Loucy (cell line): ENCODE measurements at regions not wholly inside any gene's neighbourhood (a gene's known extent, or its start where the extent isn't known, plus 50 kb on each side); places are given as distances from the start of the nearest gene placed in this dataset.

Experiments used
- CTCF ChIP-seq: fragments of 200-600 bp; sonication (generic); conservative IDR thresholded peaks from 2 replicates; pipeline ENCODE4 v1.5.1; 2014; ENCODE audit warnings: mild to moderate bottlenecking, antibody characterized with exemption, low read length
- EZH2phosphoT487 ChIP-seq: fragments of 200-600 bp; IDR thresholded peaks from 2 replicates; pipeline ENCODE4 v1.6.1; 2018; ENCODE audit warnings: antibody characterized with exemption, mild to moderate bottlenecking, moderate library complexity, borderline replicate concordance

GRCh38 chr5:58087905-58088304 lies 372.0 kb downstream of the PLK2 start:
- TF ChIP-seq CTCF = no peak
- TF ChIP-seq EZH2phosphoT487 = no peak
